ENCODE measurements at regions not wholly inside any gene's neighbourhood (a gene's known extent, or its start where the extent isn't known, plus 50 kb on each side); places are given as distances from the start of the nearest gene placed in this dataset.

DNA sequence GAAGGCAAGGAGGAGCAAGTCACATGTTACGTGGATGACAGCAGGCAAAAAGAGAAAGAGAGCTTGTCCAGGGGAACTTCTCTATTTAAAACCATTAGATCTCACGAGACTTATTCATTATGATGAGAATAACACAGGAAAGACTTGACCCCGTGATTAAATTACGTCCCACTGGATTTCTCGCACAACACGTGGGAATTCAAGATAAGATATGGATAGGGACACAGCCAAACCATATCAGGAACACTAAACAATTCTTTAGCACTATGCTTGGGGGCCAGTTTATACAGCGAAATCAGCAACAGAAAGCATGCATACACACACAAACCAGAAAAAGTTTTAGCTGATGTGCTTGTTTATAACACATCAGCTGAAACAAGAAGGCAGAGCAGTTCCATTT lies 704.2 kb downstream of the OTOL1 start:
- H3K27ac ChIP-seq (ENCODE audit: low read depth in 1 of 2, low read length in 2 of 2): no peak overlapping the region
- no peak for TF ChIP-seq CTCF (IDR thresholded peaks at IDR 0.05)
- H3K4me1 ChIP-seq (ENCODE audit: insufficient read depth, low read length): no peaks in the 10 kb centered on the region
- no peak overlapping the region for H3K4me3 ChIP-seq (ENCODE audit: low read length)
- CTCF ChIA-PET: no interaction called here
- no peak for ATAC-seq (ENCODE audit: poor library complexity)
- DNase-seq: no peak
- Mint-ChIP-seq H3K9me3 (no peaks in the 10 kb centered on the region), H3K4me1 (ENCODE audit: low read depth) (no peaks in the 10 kb centered on the region), H3K36me3 (ENCODE audit: low read depth) (no peaks in the 10 kb centered on the region), H3K27me3 (no peaks in the 10 kb centered on the region), H3K4me3 (no peak overlapping the region), H3K27ac (no peak overlapping the region)
- no peaks in the 10 kb centered on the region for H3K9me3 ChIP-seq (ENCODE audit: control insufficient read depth in 1 of 2, insufficient read depth in 1 of 2, low read length in 2 of 2)
- POLR2A ChIA-PET: no interaction called here
- no peaks in the 10 kb centered on the region for H3K27me3 ChIP-seq (ENCODE audit: control insufficient read depth in 1 of 2, insufficient read depth in 2 of 2, low read length in 2 of 2)
- intact Hi-C loops (cut with DNase I, micrococcal nuclease): no loop called here
- H3K36me3 ChIP-seq (ENCODE audit: insufficient read depth, low read length): no peaks in the 10 kb centered on the region

GRCh38 chr3:162206648-162207047 lies 710.0 kb downstream of the OTOL1 start:
- Histone ChIP-seq H3K27me3 (ENCODE audit: control insufficient read depth in 1 of 2, insufficient read depth in 2 of 2, low read length in 2 of 2) (no peaks in the 10 kb centered on the region), H3K4me3 (ENCODE audit: low read length) (no peak overlapping the region), H3K36me3 (ENCODE audit: insufficient read depth, low read length) (no peaks in the 10 kb centered on the region), H3K9me3 (ENCODE audit: control insufficient read depth in 1 of 2, insufficient read depth in 1 of 2, low read length in 2 of 2) (no peaks in the 10 kb centered on the region), H3K4me1 (ENCODE audit: insufficient read depth, low read length) (no peaks in the 10 kb centered on the region), H3K27ac (ENCODE audit: low read depth in 1 of 2, low read length in 2 of 2) (no peak overlapping the region)
- TF ChIP-seq CTCF (IDR thresholded peaks at IDR 0.05): no peak
- Mint-ChIP-seq H3K27me3 (no peaks in the 10 kb centered on the region), H3K36me3 (ENCODE audit: low read depth) (no peaks in the 10 kb centered on the region), H3K4me1 (ENCODE audit: low read depth) (no peaks in the 10 kb centered on the region), H3K4me3 (no peak overlapping the region), H3K9me3 (no peaks in the 10 kb centered on the region), H3K27ac (no peak overlapping the region)
- no peak for DNase-seq
- intact Hi-C loops (cut with DNase I, micrococcal nuclease): no loop called here
- ChIA-PET CTCF (no interaction called here), POLR2A (no interaction called here)
- no peak for ATAC-seq (ENCODE audit: poor library complexity)

- H3K36me3 ChIP-seq (ENCODE audit: insufficient read depth, low read length): no peaks in the 10 kb centered on the region
- H3K4me1 ChIP-seq (ENCODE audit: insufficient read depth, low read length): no peaks in the 10 kb centered on the region
- Mint-ChIP-seq H3K27me3 (no peaks in the 10 kb centered on the region), H3K4me1 (ENCODE audit: low read depth) (no peaks in the 10 kb centered on the region), H3K9me3 (peaks cover 2% of the 10 kb centered on the region), H3K36me3 (ENCODE audit: low read depth) (no peaks in the 10 kb centered on the region), H3K27ac (no peak overlapping the region), H3K4me3 (no peak overlapping the region)
- intact Hi-C loops (cut with DNase I, micrococcal nuclease): no loop called here
- no peak for TF ChIP-seq CTCF (IDR thresholded peaks at IDR 0.05)
- no peaks in the 10 kb centered on the region for H3K27me3 ChIP-seq (ENCODE audit: control insufficient read depth in 1 of 2, insufficient read depth in 2 of 2, low read length in 2 of 2)
- no peak for ATAC-seq (ENCODE audit: poor library complexity)
- no peaks in the 10 kb centered on the region for H3K9me3 ChIP-seq (ENCODE audit: control insufficient read depth in 1 of 2, insufficient read depth in 1 of 2, low read length in 2 of 2)
- POLR2A ChIA-PET: no interaction called here
- CTCF ChIA-PET: no interaction called here
- H3K4me3 ChIP-seq (ENCODE audit: low read length): no peak overlapping the region
- no peak overlapping the region for H3K27ac ChIP-seq (ENCODE audit: low read depth in 1 of 2, low read length in 2 of 2)
- no peak for DNase-seq
These were observed 714.9 kb downstream of the OTOL1 start for GRCh38 chr3:162211470-162211869.

All from CD4-positive, alpha-beta T cell (primary cell).